Gastroesophageal sphincter (tissue), 4 donors: ENCODE measurements at regions not wholly inside any gene's neighbourhood (a gene's known extent, or its start where the extent isn't known, plus 50 kb on each side); places are given as distances from the start of the nearest gene placed in this dataset.

Experiments
- ATAC-seq: fragments of 150-250 bp; one replicate; pipeline ENCODE4 v1.9.1; 2016; ENCODE audit warnings: mild to moderate bottlenecking, moderate library complexity
- H3K27ac ChIP-seq, 4 donors: fragments of 200-600 bp; sonication (generic) in 3 of 4; 1 replicate in 3 of 4; 2 replicates in 1 of 4; pipeline ENCODE4 v1.5.1; 2016 to 2019
- H3K27me3 ChIP-seq: fragments of 200-600 bp; sonication (generic); one replicate; pipeline ENCODE4 v1.5.1; 2019
- H3K36me3 ChIP-seq, 2 donors: fragments of 200-600 bp; sonication (generic); one replicate each; pipeline ENCODE4 v1.5.1; 2019; ENCODE audit warnings: control low read depth in 1 of 2
- H3K4me1 ChIP-seq, 3 donors: fragments of 200-600 bp; sonication (generic); 1 replicate in 2 of 3; 2 replicates in 1 of 3; pipeline ENCODE4 v1.5.1; 2016 to 2019; ENCODE audit warnings: control low read depth in 2 of 3
- H3K4me3 ChIP-seq, 2 donors: fragments of 200-600 bp; sonication (generic); one replicate each; pipeline ENCODE4 v1.5.1; 2019; ENCODE audit warnings: mild to moderate bottlenecking in 1 of 2, moderate library complexity in 1 of 2
- H3K9me3 ChIP-seq, 3 donors: fragments of 200-600 bp; sonication (generic); one replicate each; pipeline ENCODE4 v1.5.1; 2017 to 2019; ENCODE audit warnings: control low read depth in 2 of 3
- EP300 ChIP-seq: sonication (generic); formaldehyde crosslinking; IDR thresholded peaks from one replicate; pipeline ENCODE4 v1.6.1; 2017; ENCODE audit warnings: antibody characterized with exemption, mild to moderate bottlenecking
- POLR2A ChIP-seq, 2 donors: fragments of 450-650 bp; IDR thresholded peaks; one replicate each; pipeline ENCODE4 v1.6.1; 2017; ENCODE audit warnings: antibody characterized with exemption in 2 of 2, mild to moderate bottlenecking in 2 of 2, moderate library complexity in 1 of 2
- POLR2AphosphoS5 ChIP-seq: sonication (generic); formaldehyde crosslinking; IDR thresholded peaks from one replicate; pipeline ENCODE4 v1.6.1; 2017; ENCODE audit warnings: antibody characterized with exemption
- WGBS, 2 donors: methylation state at CpG; one replicate each; pipeline ENCODE4 v1.1.5; 2018; ENCODE audit warnings: low coverage in 1 of 2; 5-methylcytosine and 5-hydroxymethylcytosine counted together
- TF ChIP-seq, protein P1 (sequence below), 4 experiments: fragments of 200-600 bp in 2 of 4; fragments of 450-650 bp in 2 of 4; sonication (generic) in 1 of 4; IDR thresholded peaks; one replicate each; pipeline ENCODE4 v1.5.1; 2017 to 2019; ENCODE audit warnings: antibody characterized with exemption in 4 of 4, mild to moderate bottlenecking in 2 of 4, moderate library complexity in 2 of 4

DNA sequence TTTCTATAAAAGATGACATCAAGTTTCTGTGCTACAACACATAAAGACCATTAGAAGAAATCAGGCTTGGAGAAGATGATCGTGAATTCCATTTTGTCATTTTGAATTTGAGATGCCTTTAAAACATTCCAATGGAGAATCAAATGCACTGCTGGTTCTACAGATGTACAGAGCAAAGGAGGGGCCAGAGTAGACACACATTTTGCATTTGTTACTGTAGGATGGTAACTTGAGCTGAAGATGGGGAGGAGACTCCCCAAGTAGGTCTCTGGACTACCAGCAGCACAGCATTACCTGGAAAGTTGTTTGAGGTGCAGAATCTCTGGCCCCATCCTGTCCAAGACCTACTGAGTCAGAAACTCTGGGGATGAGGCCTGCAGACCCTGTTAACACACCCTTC, 121.6 kb upstream of the RALGAPA2 start:
- H3K4me1 ChIP-seq, result peaks cover 0 to 7% (median 0%) of the 10 kb centered on the region in 3 donors
- ATAC-seq, result no peak
- WGBS, 2 donors, result 70% methylated on average over 1 of the region's 1 CpG; no CpG with 5 or more reads in 1 of the 2 donors
- TF ChIP-seq POLR2A (IDR thresholded peaks at IDR 0.05) (no peak), POLR2AphosphoS5 (no peak), EP300 (no peak)
- TF ChIP-seq, protein P1, sequence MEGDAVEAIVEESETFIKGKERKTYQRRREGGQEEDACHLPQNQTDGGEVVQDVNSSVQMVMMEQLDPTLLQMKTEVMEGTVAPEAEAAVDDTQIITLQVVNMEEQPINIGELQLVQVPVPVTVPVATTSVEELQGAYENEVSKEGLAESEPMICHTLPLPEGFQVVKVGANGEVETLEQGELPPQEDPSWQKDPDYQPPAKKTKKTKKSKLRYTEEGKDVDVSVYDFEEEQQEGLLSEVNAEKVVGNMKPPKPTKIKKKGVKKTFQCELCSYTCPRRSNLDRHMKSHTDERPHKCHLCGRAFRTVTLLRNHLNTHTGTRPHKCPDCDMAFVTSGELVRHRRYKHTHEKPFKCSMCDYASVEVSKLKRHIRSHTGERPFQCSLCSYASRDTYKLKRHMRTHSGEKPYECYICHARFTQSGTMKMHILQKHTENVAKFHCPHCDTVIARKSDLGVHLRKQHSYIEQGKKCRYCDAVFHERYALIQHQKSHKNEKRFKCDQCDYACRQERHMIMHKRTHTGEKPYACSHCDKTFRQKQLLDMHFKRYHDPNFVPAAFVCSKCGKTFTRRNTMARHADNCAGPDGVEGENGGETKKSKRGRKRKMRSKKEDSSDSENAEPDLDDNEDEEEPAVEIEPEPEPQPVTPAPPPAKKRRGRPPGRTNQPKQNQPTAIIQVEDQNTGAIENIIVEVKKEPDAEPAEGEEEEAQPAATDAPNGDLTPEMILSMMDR (IDR thresholded peaks at IDR 0.05), result no peak
- H3K4me3 ChIP-seq, result no peak overlapping the region
- H3K27me3 ChIP-seq, result peaks cover 51% of the 10 kb centered on the region
- H3K36me3 ChIP-seq, result no peaks in the 10 kb centered on the region
- H3K27ac ChIP-seq, result no peak overlapping the region
- no peaks in the 10 kb centered on the region for H3K9me3 ChIP-seq

DNA sequence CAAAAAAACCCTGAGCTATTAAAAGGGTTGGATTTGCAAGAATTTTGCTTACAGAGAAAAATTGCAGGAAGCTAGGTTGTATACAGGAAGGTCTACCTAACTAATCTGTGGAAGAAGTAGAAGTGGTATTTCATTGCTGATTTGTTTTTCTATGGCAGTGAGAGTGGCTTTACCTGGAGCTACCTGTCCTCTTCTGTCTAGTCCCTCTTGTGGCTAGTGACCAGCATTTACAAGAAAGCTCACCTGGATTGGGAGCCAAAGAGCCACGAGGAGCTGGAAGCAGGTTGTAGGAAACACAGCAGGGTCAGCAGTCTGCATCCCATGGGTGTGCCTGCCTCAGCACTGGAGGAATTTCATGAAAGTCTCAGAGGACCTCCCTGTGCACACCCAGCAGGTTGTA, 120.3 kb upstream of the RALGAPA2 start:
- TF ChIP-seq EP300, result no peak
- TF ChIP-seq, protein P1 (IDR thresholded peaks at IDR 0.05), result no peak
- no peak for TF ChIP-seq POLR2AphosphoS5
- TF ChIP-seq POLR2A (IDR thresholded peaks at IDR 0.05), result no peak
- H3K4me1 ChIP-seq, result peaks cover 0 to 5% (median 0%) of the 10 kb centered on the region in 3 donors
- 40% methylated on average over 1 of the region's 1 CpG; no CpG with 5 or more reads in 1 of the 2 donors for WGBS, 2 donors
- no peaks in the 10 kb centered on the region for H3K36me3 ChIP-seq
- H3K27ac ChIP-seq, result no peak overlapping the region
- H3K4me3 ChIP-seq, result no peak overlapping the region
- no peak for ATAC-seq
- peaks cover 46% of the 10 kb centered on the region for H3K27me3 ChIP-seq
- no peaks in the 10 kb centered on the region for H3K9me3 ChIP-seq

DNA sequence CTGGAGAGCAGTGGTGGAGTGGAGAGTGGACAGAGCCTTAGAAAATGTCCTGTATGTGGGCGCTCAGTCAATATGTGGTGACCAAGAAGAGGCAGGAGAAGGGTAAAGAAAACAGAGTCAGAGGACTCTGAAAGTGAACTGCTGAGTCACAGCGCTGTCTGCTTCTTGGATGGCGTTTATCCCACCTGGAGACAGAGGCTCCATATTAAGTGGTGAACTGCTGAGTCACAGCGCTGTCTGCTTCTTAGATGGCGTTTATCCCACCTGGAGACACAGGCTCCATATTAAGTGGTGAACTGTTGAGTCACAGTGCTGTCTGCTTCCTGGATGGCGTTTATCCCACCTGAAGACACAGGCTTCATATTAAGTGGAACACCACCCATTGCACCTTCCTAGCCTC, 119.3 kb upstream of the RALGAPA2 start:
- WGBS, 2 donors, result 88 to 95% methylated on average over 3 to 6 of the region's 6 CpGs
- H3K27me3 ChIP-seq, result peaks cover 43% of the 10 kb centered on the region
- H3K27ac ChIP-seq, result no peak overlapping the region
- H3K4me3 ChIP-seq, result no peak overlapping the region
- H3K9me3 ChIP-seq, result no peaks in the 10 kb centered on the region
- no peaks in the 10 kb centered on the region for H3K36me3 ChIP-seq
- TF ChIP-seq, protein P1 (IDR thresholded peaks at IDR 0.05), result no peak
- TF ChIP-seq POLR2A (IDR thresholded peaks at IDR 0.05), result no peak
- TF ChIP-seq EP300, result no peak
- TF ChIP-seq POLR2AphosphoS5, result no peak
- ATAC-seq, result no peak
- H3K4me1 ChIP-seq, result no peaks in the 10 kb centered on the region

DNA sequence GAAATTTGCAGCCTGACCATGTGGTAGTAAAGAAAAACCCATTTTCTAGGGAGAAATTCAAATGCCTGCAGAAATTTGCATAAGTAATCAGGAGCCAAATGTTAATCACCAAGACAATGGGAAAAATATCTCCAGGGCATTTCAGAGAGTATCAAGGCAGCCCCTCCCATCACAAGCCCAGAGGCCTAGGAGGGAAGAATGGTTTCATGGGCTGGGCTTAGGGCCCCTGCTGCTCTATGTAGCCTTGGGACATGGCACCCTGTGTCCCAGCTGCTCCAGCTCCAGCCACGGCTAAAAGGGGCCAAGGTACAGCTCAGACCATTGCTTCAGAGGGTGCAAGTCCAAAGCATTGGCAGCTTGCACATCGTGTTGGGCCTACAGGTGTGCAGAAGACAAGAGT, 117.2 kb upstream of the RALGAPA2 start:
- 72% methylated on average over 2 of the region's 2 CpGs; no CpG with 5 or more reads in 1 of the 2 donors for WGBS, 2 donors
- no peaks in the 10 kb centered on the region for H3K9me3 ChIP-seq

DNA sequence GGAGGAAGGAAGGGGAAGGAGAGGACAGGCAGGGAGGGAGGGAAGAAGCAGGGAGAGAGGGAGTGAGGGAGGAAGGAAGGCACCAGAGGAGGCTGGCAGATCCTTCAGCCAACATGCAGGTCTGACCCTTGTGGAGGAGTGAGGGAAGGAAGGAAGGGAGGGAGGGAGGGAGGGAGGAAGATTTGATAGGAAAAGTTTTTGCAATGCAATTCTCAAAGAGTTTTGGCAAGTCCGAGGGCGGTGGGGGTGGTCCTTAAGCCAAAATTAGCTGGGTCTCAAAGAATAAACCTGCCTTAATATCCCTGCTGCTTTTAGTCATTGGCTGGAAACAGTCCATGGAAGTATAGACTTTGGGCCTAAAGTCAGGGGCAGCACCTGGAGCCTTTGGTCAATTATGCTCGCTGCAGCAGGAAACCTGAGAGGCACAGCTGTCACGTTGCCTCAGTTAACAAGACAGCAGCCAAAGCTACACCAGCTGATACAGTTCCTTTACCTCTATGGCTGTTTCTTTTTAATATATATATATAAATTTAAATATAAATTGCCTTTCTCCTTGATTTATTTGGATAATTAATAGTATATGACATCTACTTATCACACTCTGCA, 115.7 kb upstream of the RALGAPA2 start:
- WGBS, 2 donors, result 54 to 55% methylated on average over 2 to 4 of the region's 4 CpGs
- Histone ChIP-seq H3K4me1 (no peaks in the 10 kb centered on the region), H3K36me3 (no peaks in the 10 kb centered on the region), H3K27ac (no peak overlapping the region), H3K4me3 (no peak overlapping the region), H3K9me3 (no peaks in the 10 kb centered on the region), H3K27me3 (peaks cover 50% of the 10 kb centered on the region)
- ATAC-seq, result no peak
- no peak for TF ChIP-seq POLR2AphosphoS5
- no peak for TF ChIP-seq EP300
- TF ChIP-seq, protein P1 (IDR thresholded peaks at IDR 0.05), result no peak
- no peak for TF ChIP-seq POLR2A (IDR thresholded peaks at IDR 0.05)

More for the DNA sequence above, 117.2 kb upstream of the RALGAPA2 start:
- peaks cover 52% of the 10 kb centered on the region for H3K27me3 ChIP-seq
- H3K27ac ChIP-seq, result no peak overlapping the region
- H3K4me1 ChIP-seq, result no peaks in the 10 kb centered on the region
- no peak for TF ChIP-seq POLR2A (IDR thresholded peaks at IDR 0.05)
- TF ChIP-seq, protein P1 (IDR thresholded peaks at IDR 0.05), result no peak
- no peak for TF ChIP-seq EP300
- no peak for TF ChIP-seq POLR2AphosphoS5
- no peaks in the 10 kb centered on the region for H3K36me3 ChIP-seq
- no peak for ATAC-seq
- no peak overlapping the region for H3K4me3 ChIP-seq
